ENCODE measurements at regions not wholly inside any gene's neighbourhood (a gene's known extent, or its start where the extent isn't known, plus 50 kb on each side); places are given as distances from the start of the nearest gene placed in this dataset.

- no peak for TF ChIP-seq POLR2A (IDR thresholded peaks at IDR 0.05; ENCODE audit: low read depth, low read length)
- TF ChIP-seq CTCF (IDR thresholded peaks at IDR 0.05; ENCODE audit: extremely low read depth in 1 of 2, insufficient read depth in 1 of 2, low read depth in 1 of 2, low read length in 2 of 2): no peak
- TF ChIP-seq MAX (IDR thresholded peaks at IDR 0.05; ENCODE audit: insufficient read depth, insufficient read length): no peak
- TF ChIP-seq EZH2 (IDR thresholded peaks at IDR 0.05; ENCODE audit: borderline replicate concordance, low read depth, low read length, severe bottlenecking): no peak
- no peak for TF ChIP-seq POLR2AphosphoS5 (IDR thresholded peaks at IDR 0.05; ENCODE audit: insufficient read depth, low read depth, low read length)
Observed at GRCh38 chr12:66774929-66775328, 96.1 kb upstream of the GRIP1 start.
